ENCODE measurements at regions not wholly inside any gene's neighbourhood (a gene's known extent, or its start where the extent isn't known, plus 50 kb on each side); places are given as distances from the start of the nearest gene placed in this dataset.

DNA sequence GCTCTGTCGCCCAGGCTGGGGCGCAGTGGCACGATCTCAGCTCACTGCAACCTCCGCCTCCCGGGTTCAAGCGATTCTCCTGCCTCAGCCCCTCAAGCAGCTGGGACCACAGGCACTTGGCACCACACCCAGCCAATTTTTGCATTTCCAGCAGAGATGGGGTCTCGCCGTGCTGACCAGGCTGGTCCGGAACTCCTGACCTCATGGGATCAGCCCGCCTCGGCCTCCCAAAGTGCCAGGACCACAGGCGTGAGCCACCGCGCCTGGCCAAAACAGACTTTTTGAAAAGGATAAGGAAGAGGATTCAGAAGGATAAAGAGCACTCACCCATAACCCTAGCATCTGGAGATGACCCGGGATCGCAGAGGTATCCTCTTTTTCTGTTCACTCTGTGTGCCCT is 224.5 kb upstream of the AGTR2 start:
- H3K36me3 ChIP-seq (ENCODE audit: control insufficient read depth, insufficient read depth, low read length): no peaks in the 10 kb centered on the region
- H3K27me3 Mint-ChIP-seq (ENCODE audit: insufficient read depth): no peaks in the 10 kb centered on the region
- no peaks in the 10 kb centered on the region for H3K4me1 ChIP-seq (ENCODE audit: control insufficient read depth, insufficient read depth, low read length)
- no peak for DNase-seq
- 97 to 100% methylated on average over 9 to 16 of the region's 16 CpGs for WGBS, 2 experiments (ENCODE audit: insufficient coverage in 1 of 2, insufficient read length in 1 of 2)
- H3K4me3 Mint-ChIP-seq: no peak overlapping the region
- TF ChIP-seq CTCF (conservative IDR thresholded peaks at IDR 0.05): no peak
- H3K9ac ChIP-seq (ENCODE audit: extremely low read depth, low read length, poor library complexity, severe bottlenecking): no peak overlapping the region
- no peak overlapping the region for H3K4me3 ChIP-seq (ENCODE audit: low read length)
- no peaks in the 10 kb centered on the region for H3K9me3 ChIP-seq (ENCODE audit: control insufficient read depth, low read length)
- H3K9me3 Mint-ChIP-seq: no peaks in the 10 kb centered on the region
- H3K27ac Mint-ChIP-seq: no peak overlapping the region
- H3K36me3 Mint-ChIP-seq (ENCODE audit: low read depth): peaks cover 46% of the 10 kb centered on the region
- no peak overlapping the region for H3K27ac ChIP-seq (ENCODE audit: low read depth, low read length)
- H3K4me1 Mint-ChIP-seq: peaks cover 20% of the 10 kb centered on the region
- no peaks in the 10 kb centered on the region for H3K27me3 ChIP-seq (ENCODE audit: control insufficient read depth, insufficient read depth, low read length, poor library complexity, severe bottlenecking)

DNA sequence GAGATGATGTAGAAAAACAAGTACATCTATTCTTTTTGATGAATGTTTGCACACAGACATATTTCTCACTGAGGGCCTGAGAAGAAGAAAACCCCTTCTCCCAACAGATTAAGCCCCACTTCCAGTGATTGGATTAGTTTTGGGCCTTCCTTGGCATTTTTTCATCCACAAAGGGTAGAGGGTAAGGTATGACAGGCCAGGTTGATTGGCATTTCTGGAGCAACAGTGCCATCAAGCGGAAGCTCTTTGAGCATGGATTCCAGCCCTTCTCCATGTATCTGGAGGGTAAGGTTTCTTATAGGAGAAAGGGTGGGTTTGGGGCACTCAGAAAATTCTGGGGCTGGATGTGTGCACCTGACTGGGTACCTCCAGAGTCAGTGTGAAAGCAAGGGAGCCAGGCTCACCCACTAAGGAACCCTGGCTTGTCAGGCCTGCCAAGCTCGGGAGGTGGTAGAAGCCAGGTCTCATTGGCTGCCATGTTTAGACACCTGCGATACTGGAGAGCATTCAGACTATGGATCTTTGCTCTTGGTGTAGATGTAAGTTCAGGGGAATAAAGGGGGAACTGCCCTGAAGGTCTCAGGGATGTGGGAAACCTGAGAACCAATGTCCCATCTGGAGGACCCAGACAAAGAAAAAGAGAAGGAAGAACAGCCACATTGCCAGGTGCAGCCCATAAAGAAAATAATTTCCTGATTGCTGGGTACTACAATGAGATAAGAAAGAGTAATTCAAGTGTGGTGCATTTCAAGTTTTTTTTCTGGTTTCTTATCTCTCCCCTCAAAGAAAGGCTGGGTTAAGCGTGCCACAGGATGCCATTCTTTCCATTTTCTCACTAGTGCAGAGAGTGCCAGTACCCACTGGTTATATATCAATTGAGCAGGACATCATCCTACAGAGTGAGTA is 222.3 kb upstream of the AGTR2 start:
- DNase-seq: peak; percentile 44
- Histone ChIP-seq H3K27ac (ENCODE audit: low read depth, low read length) (no peak overlapping the region), H3K4me3 (ENCODE audit: low read length) (no peak overlapping the region), H3K36me3 (ENCODE audit: control insufficient read depth, insufficient read depth, low read length) (no peaks in the 10 kb centered on the region), H3K4me1 (ENCODE audit: control insufficient read depth, insufficient read depth, low read length) (no peaks in the 10 kb centered on the region), H3K9me3 (ENCODE audit: control insufficient read depth, low read length) (no peaks in the 10 kb centered on the region), H3K27me3 (ENCODE audit: control insufficient read depth, insufficient read depth, low read length, poor library complexity, severe bottlenecking) (no peaks in the 10 kb centered on the region), H3K9ac (ENCODE audit: extremely low read depth, low read length, poor library complexity, severe bottlenecking) (no peak overlapping the region)
- peak; percentile 42 for TF ChIP-seq CTCF (conservative IDR thresholded peaks at IDR 0.05)
- Mint-ChIP-seq H3K4me1 (peaks cover 18% of the 10 kb centered on the region), H3K9me3 (no peaks in the 10 kb centered on the region), H3K36me3 (ENCODE audit: low read depth) (peaks cover 48% of the 10 kb centered on the region), H3K4me3 (no peak overlapping the region), H3K27ac (no peak overlapping the region), H3K27me3 (ENCODE audit: insufficient read depth) (no peaks in the 10 kb centered on the region)
- WGBS, 2 experiments (ENCODE audit: insufficient coverage in 1 of 2, insufficient read length in 1 of 2): 92% methylated on average over 4 of the region's 4 CpGs; no CpG with 5 or more reads in 1 of the 2 experiments

- no peaks in the 10 kb centered on the region for H3K27me3 Mint-ChIP-seq (ENCODE audit: insufficient read depth)
- H3K9me3 ChIP-seq (ENCODE audit: control insufficient read depth, low read length): no peaks in the 10 kb centered on the region
- H3K27ac ChIP-seq (ENCODE audit: low read depth, low read length): no peak overlapping the region
- no peaks in the 10 kb centered on the region for H3K36me3 ChIP-seq (ENCODE audit: control insufficient read depth, insufficient read depth, low read length)
- no peak overlapping the region for H3K27ac Mint-ChIP-seq
- peak; percentile 71 for TF ChIP-seq CTCF (conservative IDR thresholded peaks at IDR 0.05)
- peak; percentile 86 for DNase-seq
- WGBS, 2 experiments (ENCODE audit: insufficient coverage in 1 of 2, insufficient read length in 1 of 2): 80 to 95% methylated on average over 1 to 16 of the region's 17 CpGs
- H3K4me3 ChIP-seq (ENCODE audit: low read length): no peak overlapping the region
- no peaks in the 10 kb centered on the region for H3K9me3 Mint-ChIP-seq
- no peaks in the 10 kb centered on the region for H3K4me1 ChIP-seq (ENCODE audit: control insufficient read depth, insufficient read depth, low read length)
- H3K4me3 Mint-ChIP-seq: no peak overlapping the region
- peaks cover 18% of the 10 kb centered on the region for H3K4me1 Mint-ChIP-seq
- no peaks in the 10 kb centered on the region for H3K27me3 ChIP-seq (ENCODE audit: control insufficient read depth, insufficient read depth, low read length, poor library complexity, severe bottlenecking)
- no peak overlapping the region for H3K9ac ChIP-seq (ENCODE audit: extremely low read depth, low read length, poor library complexity, severe bottlenecking)
- peaks cover 36% of the 10 kb centered on the region for H3K36me3 Mint-ChIP-seq (ENCODE audit: low read depth)
These were observed 220.4 kb upstream of the AGTR2 start for GRCh38 chrX:115949900-115950822.

Measured in endodermal cell (in vitro differentiated cells).